ENCODE measurements at regions not wholly inside any gene's neighbourhood (a gene's known extent, or its start where the extent isn't known, plus 50 kb on each side); places are given as distances from the start of the nearest gene placed in this dataset.

DNA sequence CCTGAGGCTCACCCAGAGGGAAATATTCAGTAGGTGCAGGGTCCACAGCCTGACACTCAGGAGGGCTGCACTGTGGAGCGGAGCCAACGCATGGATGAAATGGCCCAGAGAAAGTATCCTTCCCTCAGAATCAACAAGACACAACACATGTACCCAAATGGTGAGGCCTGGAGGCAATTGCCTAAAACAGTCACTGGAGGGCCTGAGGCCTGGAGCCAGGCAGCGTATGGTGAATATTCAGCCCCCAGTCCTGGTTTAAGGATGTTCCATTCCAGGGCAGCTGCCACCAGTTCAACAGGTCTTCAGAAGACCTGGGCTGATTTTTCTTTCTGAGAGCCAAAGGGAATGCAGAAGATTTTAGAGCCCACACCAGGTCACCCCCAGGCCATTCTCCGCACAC, 264.8 kb downstream of the INSC start:
- H3K27me3 ChIP-seq (ENCODE audit: low read depth, low read length): no peaks in the 10 kb centered on the region
- H3K4me2 ChIP-seq (ENCODE audit: low read length): no peak overlapping the region
- no peak overlapping the region for H3K4me3 ChIP-seq (ENCODE audit: low read length)
- H4K20me1 ChIP-seq (ENCODE audit: insufficient read depth, low read length): no peaks in the 10 kb centered on the region
- no peak for TF ChIP-seq EZH2phosphoT487 (IDR thresholded peaks at IDR 0.05; ENCODE audit: low read depth)
- TF ChIP-seq, protein P1, sequence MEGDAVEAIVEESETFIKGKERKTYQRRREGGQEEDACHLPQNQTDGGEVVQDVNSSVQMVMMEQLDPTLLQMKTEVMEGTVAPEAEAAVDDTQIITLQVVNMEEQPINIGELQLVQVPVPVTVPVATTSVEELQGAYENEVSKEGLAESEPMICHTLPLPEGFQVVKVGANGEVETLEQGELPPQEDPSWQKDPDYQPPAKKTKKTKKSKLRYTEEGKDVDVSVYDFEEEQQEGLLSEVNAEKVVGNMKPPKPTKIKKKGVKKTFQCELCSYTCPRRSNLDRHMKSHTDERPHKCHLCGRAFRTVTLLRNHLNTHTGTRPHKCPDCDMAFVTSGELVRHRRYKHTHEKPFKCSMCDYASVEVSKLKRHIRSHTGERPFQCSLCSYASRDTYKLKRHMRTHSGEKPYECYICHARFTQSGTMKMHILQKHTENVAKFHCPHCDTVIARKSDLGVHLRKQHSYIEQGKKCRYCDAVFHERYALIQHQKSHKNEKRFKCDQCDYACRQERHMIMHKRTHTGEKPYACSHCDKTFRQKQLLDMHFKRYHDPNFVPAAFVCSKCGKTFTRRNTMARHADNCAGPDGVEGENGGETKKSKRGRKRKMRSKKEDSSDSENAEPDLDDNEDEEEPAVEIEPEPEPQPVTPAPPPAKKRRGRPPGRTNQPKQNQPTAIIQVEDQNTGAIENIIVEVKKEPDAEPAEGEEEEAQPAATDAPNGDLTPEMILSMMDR (IDR thresholded peaks at IDR 0.05; ENCODE audit: low read depth, low read length): no peak
- H3K9ac ChIP-seq (ENCODE audit: low read length): no peak overlapping the region
- no peaks in the 10 kb centered on the region for H3K36me3 ChIP-seq (replicated peaks; ENCODE audit: low read depth, low read length)
- H3K4me1 ChIP-seq (ENCODE audit: low read length): no peaks in the 10 kb centered on the region
- no peaks in the 10 kb centered on the region for H3K79me2 ChIP-seq (ENCODE audit: low read length)
- H2AFZ ChIP-seq (ENCODE audit: low read depth, low read length): no peak overlapping the region
- no peak overlapping the region for H3K27ac ChIP-seq (ENCODE audit: low read length)
- no peaks in the 10 kb centered on the region for H3K9me3 ChIP-seq (ENCODE audit: insufficient read depth, low read length)

DNA sequence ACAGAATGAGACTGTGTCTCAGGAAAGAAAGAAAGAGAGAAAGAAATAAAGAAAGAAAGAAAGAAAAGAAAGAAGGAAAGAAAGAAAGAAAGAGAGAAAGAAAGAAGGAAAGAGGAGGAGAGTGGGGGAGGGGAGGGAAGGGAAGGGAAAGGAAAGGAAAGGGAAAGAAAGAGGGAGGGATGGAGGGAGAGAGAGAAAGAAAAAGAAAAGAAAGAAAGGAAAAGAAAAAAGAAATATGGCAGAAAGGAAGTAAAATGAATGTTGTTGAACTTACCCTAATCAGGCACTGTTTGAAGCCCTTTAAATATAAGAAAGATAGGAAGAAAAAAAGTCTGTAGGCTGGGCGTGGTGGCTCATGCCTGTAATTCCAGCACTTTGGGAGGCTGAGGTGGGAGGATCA, 276.1 kb downstream of the INSC start:
- Histone ChIP-seq H3K4me2 (ENCODE audit: low read length) (no peak overlapping the region), H3K36me3 (replicated peaks; ENCODE audit: low read depth, low read length) (no peaks in the 10 kb centered on the region), H3K79me2 (ENCODE audit: low read length) (no peaks in the 10 kb centered on the region), H2AFZ (ENCODE audit: low read depth, low read length) (no peak overlapping the region), H4K20me1 (ENCODE audit: insufficient read depth, low read length) (no peaks in the 10 kb centered on the region), H3K27ac (ENCODE audit: low read length) (no peak overlapping the region), H3K4me3 (ENCODE audit: low read length) (no peak overlapping the region), H3K9ac (ENCODE audit: low read length) (no peak overlapping the region), H3K27me3 (ENCODE audit: low read depth, low read length) (no peaks in the 10 kb centered on the region), H3K9me3 (ENCODE audit: insufficient read depth, low read length) (no peaks in the 10 kb centered on the region), H3K4me1 (ENCODE audit: low read length) (no peaks in the 10 kb centered on the region)
- TF ChIP-seq, protein P1 (IDR thresholded peaks at IDR 0.05; ENCODE audit: low read depth, low read length): no peak
- TF ChIP-seq EZH2phosphoT487 (IDR thresholded peaks at IDR 0.05; ENCODE audit: low read depth): no peak

DNA sequence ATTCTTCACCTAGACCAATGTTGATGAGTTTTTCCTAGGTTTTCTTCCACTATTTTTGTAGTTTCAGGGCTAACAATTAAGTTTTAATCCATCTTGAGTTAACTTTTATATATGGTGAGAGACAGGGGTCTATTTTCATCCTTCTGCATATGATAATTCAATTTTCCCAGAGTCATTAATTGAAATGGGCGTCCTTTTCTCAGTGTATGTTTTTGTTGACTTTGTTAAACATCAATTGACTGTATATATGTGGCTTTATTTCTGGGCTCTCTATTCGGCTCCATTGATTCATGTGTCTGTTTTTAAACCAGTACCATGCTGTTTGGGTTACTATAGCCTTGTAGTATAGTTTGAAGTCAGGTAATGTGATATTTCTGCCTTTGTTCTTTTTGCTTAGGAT, 282.1 kb downstream of the INSC start:
- H4K20me1 ChIP-seq (ENCODE audit: insufficient read depth, low read length): no peaks in the 10 kb centered on the region
- H3K79me2 ChIP-seq (ENCODE audit: low read length): no peaks in the 10 kb centered on the region
- H3K4me3 ChIP-seq (ENCODE audit: low read length): no peak overlapping the region
- no peak for TF ChIP-seq EZH2phosphoT487 (IDR thresholded peaks at IDR 0.05; ENCODE audit: low read depth)
- TF ChIP-seq, protein P1 (IDR thresholded peaks at IDR 0.05; ENCODE audit: low read depth, low read length): no peak
- H3K27ac ChIP-seq (ENCODE audit: low read length): no peak overlapping the region
- H3K9me3 ChIP-seq (ENCODE audit: insufficient read depth, low read length): no peaks in the 10 kb centered on the region
- no peaks in the 10 kb centered on the region for H3K4me1 ChIP-seq (ENCODE audit: low read length)
- no peaks in the 10 kb centered on the region for H3K36me3 ChIP-seq (replicated peaks; ENCODE audit: low read depth, low read length)
- H3K4me2 ChIP-seq (ENCODE audit: low read length): no peak overlapping the region
- no peaks in the 10 kb centered on the region; the same call in 1 of the 2 replicates for H3K27me3 ChIP-seq (ENCODE audit: low read depth, low read length)
- H3K9ac ChIP-seq (ENCODE audit: low read length): no peak overlapping the region
- H2AFZ ChIP-seq (ENCODE audit: low read depth, low read length): no peak overlapping the region

DNA sequence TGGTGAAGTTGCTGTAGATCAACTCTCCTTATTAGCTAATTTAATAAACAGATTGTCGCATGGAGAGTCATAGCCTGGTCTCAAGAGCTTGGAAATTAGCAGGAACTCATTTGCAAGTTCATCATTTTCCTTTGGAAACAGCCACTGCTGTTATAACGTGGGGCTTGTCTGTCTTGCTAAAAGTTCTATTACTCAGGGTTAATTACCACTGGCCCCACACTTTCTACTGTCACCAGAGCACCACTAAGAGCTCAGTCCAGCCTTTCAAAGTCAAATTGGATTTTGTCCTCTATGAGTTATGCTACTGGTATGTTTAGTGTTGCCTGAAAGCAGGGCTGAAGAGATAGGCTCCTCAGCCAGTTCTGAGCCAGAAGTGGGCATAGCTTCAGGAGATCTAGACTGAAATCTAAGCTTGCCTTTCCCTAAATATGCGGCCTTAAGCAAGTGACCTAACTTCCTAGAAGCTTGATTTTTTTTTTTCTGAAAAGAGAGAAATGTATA, 292.2 kb downstream of the INSC start:
- Histone ChIP-seq H3K4me1 (ENCODE audit: low read length) (no peaks in the 10 kb centered on the region), H3K4me3 (ENCODE audit: low read length) (no peak overlapping the region), H4K20me1 (ENCODE audit: insufficient read depth, low read length) (no peaks in the 10 kb centered on the region), H2AFZ (ENCODE audit: low read depth, low read length) (no peak overlapping the region), H3K79me2 (ENCODE audit: low read length) (no peaks in the 10 kb centered on the region), H3K4me2 (ENCODE audit: low read length) (no peak overlapping the region), H3K36me3 (replicated peaks; ENCODE audit: low read depth, low read length) (no peaks in the 10 kb centered on the region), H3K27ac (ENCODE audit: low read length) (no peak overlapping the region), H3K9ac (ENCODE audit: low read length) (no peak overlapping the region), H3K27me3 (ENCODE audit: low read depth, low read length) (peaks cover 28% of the 10 kb centered on the region; the same call in 1 of the 2 replicates), H3K9me3 (ENCODE audit: insufficient read depth, low read length) (no peaks in the 10 kb centered on the region)
- TF ChIP-seq, protein P1 (IDR thresholded peaks at IDR 0.05; ENCODE audit: low read depth, low read length): no peak
- no peak for TF ChIP-seq EZH2phosphoT487 (IDR thresholded peaks at IDR 0.05; ENCODE audit: low read depth)
